ENCODE measurements at regions not wholly inside any gene's neighbourhood (a gene's known extent, or its start where the extent isn't known, plus 50 kb on each side); places are given as distances from the start of the nearest gene placed in this dataset.

GRCh38 chrX:97806238-97806637 is 922.5 kb downstream of the RPA4 start:
- TF ChIP-seq EZH2 (IDR thresholded peaks at IDR 0.05) (no peak), FOXP2 (optimal IDR thresholded peaks at IDR 0.05; ENCODE audit: control extremely low read depth, extremely low read length, insufficient read depth) (no peak), POLR2AphosphoS5 (IDR thresholded peaks at IDR 0.05; ENCODE audit: borderline replicate concordance, low read depth, low read length) (no peak)
